PFSK-1 (cell line): ENCODE measurements at regions not wholly inside any gene's neighbourhood (a gene's known extent, or its start where the extent isn't known, plus 50 kb on each side); places are given as distances from the start of the nearest gene placed in this dataset.

Experiments used
- FOXP2 ChIP-seq: optimal IDR thresholded peaks from 2 replicates; pipeline ENCODE3; 2011; ENCODE audit warnings: borderline replicate concordance, control low read depth, inconsistent platforms; ENCODE audit not compliant: insufficient read depth; ENCODE audit errors: extremely low read length, extremely low read depth
- POLR2AphosphoS5 ChIP-seq: IDR thresholded peaks from 2 replicates; pipeline ENCODE4 v1.6.1; 2012; ENCODE audit warnings: low read depth, mild to moderate bottlenecking, control low read depth, low read length, moderate library complexity
- SIN3A ChIP-seq: IDR thresholded peaks from 2 replicates; pipeline ENCODE4 v1.6.1; 2012; ENCODE audit warnings: mild to moderate bottlenecking, low read length, moderate library complexity, borderline replicate concordance; ENCODE audit not compliant: insufficient read depth
- TAF1 ChIP-seq: IDR thresholded peaks from 2 replicates; pipeline ENCODE4 v1.6.1; 2012; ENCODE audit warnings: low read length, control low read depth, borderline replicate concordance; ENCODE audit not compliant: insufficient read depth
- TF ChIP-seq, protein P1 (sequence below), 2 experiments: IDR thresholded peaks; 2 replicates each; pipeline versions ENCODE4 v1.6.1 to v1.8.0; 2011 to 2012; ENCODE audit warnings: low read depth in 2 of 2, low read length in 2 of 2, control low read depth in 1 of 2, inconsistent platforms in 1 of 2, mild to moderate bottlenecking in 1 of 2, moderate library complexity in 1 of 2; ENCODE audit not compliant: insufficient read depth in 1 of 2

GRCh38 chr22:25487508-25487907, 77.0 kb upstream of the GRK3 start:
- TF ChIP-seq, protein P1, sequence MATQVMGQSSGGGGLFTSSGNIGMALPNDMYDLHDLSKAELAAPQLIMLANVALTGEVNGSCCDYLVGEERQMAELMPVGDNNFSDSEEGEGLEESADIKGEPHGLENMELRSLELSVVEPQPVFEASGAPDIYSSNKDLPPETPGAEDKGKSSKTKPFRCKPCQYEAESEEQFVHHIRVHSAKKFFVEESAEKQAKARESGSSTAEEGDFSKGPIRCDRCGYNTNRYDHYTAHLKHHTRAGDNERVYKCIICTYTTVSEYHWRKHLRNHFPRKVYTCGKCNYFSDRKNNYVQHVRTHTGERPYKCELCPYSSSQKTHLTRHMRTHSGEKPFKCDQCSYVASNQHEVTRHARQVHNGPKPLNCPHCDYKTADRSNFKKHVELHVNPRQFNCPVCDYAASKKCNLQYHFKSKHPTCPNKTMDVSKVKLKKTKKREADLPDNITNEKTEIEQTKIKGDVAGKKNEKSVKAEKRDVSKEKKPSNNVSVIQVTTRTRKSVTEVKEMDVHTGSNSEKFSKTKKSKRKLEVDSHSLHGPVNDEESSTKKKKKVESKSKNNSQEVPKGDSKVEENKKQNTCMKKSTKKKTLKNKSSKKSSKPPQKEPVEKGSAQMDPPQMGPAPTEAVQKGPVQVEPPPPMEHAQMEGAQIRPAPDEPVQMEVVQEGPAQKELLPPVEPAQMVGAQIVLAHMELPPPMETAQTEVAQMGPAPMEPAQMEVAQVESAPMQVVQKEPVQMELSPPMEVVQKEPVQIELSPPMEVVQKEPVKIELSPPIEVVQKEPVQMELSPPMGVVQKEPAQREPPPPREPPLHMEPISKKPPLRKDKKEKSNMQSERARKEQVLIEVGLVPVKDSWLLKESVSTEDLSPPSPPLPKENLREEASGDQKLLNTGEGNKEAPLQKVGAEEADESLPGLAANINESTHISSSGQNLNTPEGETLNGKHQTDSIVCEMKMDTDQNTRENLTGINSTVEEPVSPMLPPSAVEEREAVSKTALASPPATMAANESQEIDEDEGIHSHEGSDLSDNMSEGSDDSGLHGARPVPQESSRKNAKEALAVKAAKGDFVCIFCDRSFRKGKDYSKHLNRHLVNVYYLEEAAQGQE (IDR thresholded peaks at IDR 0.05; ENCODE audit: insufficient read depth in 1 of 2, low read depth in 2 of 2, low read length in 2 of 2), result no peak
- TF ChIP-seq SIN3A, result no peak

GRCh38 chr22:25488244-25489020, 76.0 kb upstream of the GRK3 start:
- no peak for TF ChIP-seq SIN3A
- TF ChIP-seq FOXP2, result no peak
- no peak for TF ChIP-seq TAF1
- TF ChIP-seq, protein P1 (IDR thresholded peaks at IDR 0.05; ENCODE audit: insufficient read depth in 1 of 2, low read depth in 2 of 2, low read length in 2 of 2), result no peak
- no peak for TF ChIP-seq POLR2AphosphoS5

GRCh38 chr22:25489947-25490346, 74.5 kb upstream of the GRK3 start:
- TF ChIP-seq FOXP2 (no peak), SIN3A (no peak), TAF1 (no peak), POLR2AphosphoS5 (no peak)
- TF ChIP-seq, protein P1 (IDR thresholded peaks at IDR 0.05; ENCODE audit: insufficient read depth in 1 of 2, low read depth in 2 of 2, low read length in 2 of 2), result no peak

- TF ChIP-seq POLR2AphosphoS5 (no peak), FOXP2 (no peak), SIN3A (no peak), TAF1 (no peak)
- TF ChIP-seq, protein P1 (IDR thresholded peaks at IDR 0.05; ENCODE audit: insufficient read depth in 1 of 2, low read depth in 2 of 2, low read length in 2 of 2), result no peak
Measured at GRCh38 chr22:25490896-25491295, 73.6 kb upstream of the GRK3 start.
